HCT116 (cell line): ENCODE measurements at regions not wholly inside any gene's neighbourhood (a gene's known extent, or its start where the extent isn't known, plus 50 kb on each side); places are given as distances from the start of the nearest gene placed in this dataset.

Experiments used
- ATAC-seq: fragments of 200-7000 bp; cut with Tn5 transposase; 2 replicates; pipeline ENCODE4 v1.9.1; 2020; ENCODE audit warnings: mild to moderate bottlenecking, moderate library complexity
- BruUV-seq: library from RNA; stranded (reverse); fragments of 400-500 nt; replicated peaks from 2 replicates; lab custom pipeline; 2021; lab: Mats Ljungman, UMichigan
- CTCF ChIA-PET: fragments of 300-600 bp; sonication (Branson Sonifier 250); formaldehyde crosslinking; loops from one replicate; lab custom pipeline; 2021; ENCODE audit warnings: antibody characterized with exemption; lab: Charles Lee
- POLR2A ChIA-PET: fragments of 300-600, 350-600 bp; sonication (Branson Sonifier 250); formaldehyde crosslinking; loops from one replicate; lab custom pipeline; 2021; ENCODE audit warnings: antibody characterized with exemption; lab: Charles Lee
- RAD21 ChIA-PET, 2 experiments: fragments of 300-600 bp; sonication (Branson Sonifier 250); formaldehyde crosslinking; loops; one replicate each; lab custom pipeline; 2023; ENCODE audit warnings: low total read pairs in 2 of 2; ENCODE audit not compliant: uncharacterized antibody in 2 of 2, unreplicated experiment in 2 of 2, low non-redundant PET in 1 of 2; lab: Charles Lee
- DNase-seq: peaks from one replicate; pipeline ENCODE4 v3.0.0-alpha.2; 2010; ENCODE audit warnings: low read depth, low spot score
- H2AFZ ChIP-seq: fragments of 200-600 bp; shearing (Covaris generic), sonication (generic); 2 replicates; pipeline ENCODE4 v1.6.1; 2017; ENCODE audit warnings: low read depth, mixed run types, mixed read lengths, antibody characterized with exemption, low read length; ENCODE audit not compliant: poor library complexity, severe bottlenecking
- H3K27ac ChIP-seq: 2 replicates; pipeline ENCODE4 v1.5.1; 2012; ENCODE audit warnings: low read depth, low read length
- H3K27me3 ChIP-seq: fragments of 200-600 bp; sonication (generic); 2 replicates; pipeline ENCODE4 v1.6.1; 2016; ENCODE audit warnings: mixed run types, low read length, mixed read lengths; ENCODE audit not compliant: insufficient read depth
- H3K36me3 ChIP-seq, 2 experiments: fragments of 200-500 bp in 1 of 2; fragments of 200-600 bp in 1 of 2; sonication (Bioruptor generic) in 1 of 2; sonication (generic) in 1 of 2; 2 replicates each; pipeline versions ENCODE4 v1.5.1 to v1.6.1; 2014 to 2016; ENCODE audit warnings: low read length in 2 of 2, inconsistent platforms in 1 of 2, mixed read lengths in 1 of 2, mixed run types in 1 of 2; ENCODE audit not compliant: insufficient read depth in 2 of 2, control insufficient read depth in 1 of 2
- H3K4me1 ChIP-seq, 2 experiments: fragments of 200-600 bp in 1 of 2; sonication (generic) in 1 of 2; 2 replicates each; pipeline versions ENCODE4 v1.5.1 to v1.6.1; 2012 to 2017; ENCODE audit warnings: low read length in 2 of 2, inconsistent platforms in 1 of 2, mild to moderate bottlenecking in 1 of 2, mixed read lengths in 1 of 2, mixed run types in 1 of 2, moderate library complexity in 1 of 2; ENCODE audit not compliant: insufficient read depth in 2 of 2, control insufficient read depth in 1 of 2
- H3K4me2 ChIP-seq: fragments of 200-600 bp; sonication (generic); 2 replicates; pipeline ENCODE4 v1.6.1; 2017; ENCODE audit warnings: mixed run types, low read length, mixed read lengths
- H3K4me3 ChIP-seq, 2 experiments: fragments of 200-600 bp in 1 of 2; sonication (generic) in 1 of 2; replicated peaks in 1 of 2; 2 replicates each; pipeline ENCODE4 v1.5.1; 2011 to 2016; ENCODE audit warnings: low read length in 2 of 2, control low read depth in 1 of 2, low read depth in 1 of 2, mild to moderate bottlenecking in 1 of 2, mixed read lengths in 1 of 2, mixed run types in 1 of 2
- H3K79me2 ChIP-seq: fragments of 200-600 bp; sonication (generic); 2 replicates; pipeline ENCODE4 v1.6.1; 2017; ENCODE audit warnings: mild to moderate bottlenecking, mixed run types, low read length, moderate library complexity, mixed read lengths; ENCODE audit not compliant: insufficient read depth
- H3K9ac ChIP-seq: fragments of 200-600 bp; sonication (generic); 2 replicates; pipeline ENCODE4 v1.6.1; 2016; ENCODE audit warnings: low read length, mixed read lengths
- H3K9me2 ChIP-seq: fragments of 200-600 bp; sonication (generic), shearing (Covaris generic); 2 replicates; pipeline ENCODE4 v1.6.1; 2017; ENCODE audit warnings: mixed run types, mild to moderate bottlenecking, moderate library complexity; ENCODE audit not compliant: insufficient read depth
- H3K9me3 ChIP-seq, 2 experiments: fragments of 200-500 bp in 1 of 2; fragments of 200-600 bp in 1 of 2; sonication (Bioruptor generic) in 1 of 2; sonication (generic) in 1 of 2; 2 replicates each; pipeline ENCODE4 v1.6.1; 2014 to 2017; ENCODE audit warnings: low read length in 2 of 2, mixed read lengths in 2 of 2, inconsistent platforms in 1 of 2, low read depth in 1 of 2, mild to moderate bottlenecking in 1 of 2, mixed run types in 1 of 2, moderate library complexity in 1 of 2; ENCODE audit not compliant: control insufficient read depth in 1 of 2, insufficient read depth in 1 of 2
- H4K20me1 ChIP-seq: fragments of 200-600 bp; sonication (generic), shearing (Covaris generic); 2 replicates; pipeline ENCODE4 v1.6.1; 2017; ENCODE audit warnings: mixed run types, mild to moderate bottlenecking, moderate library complexity; ENCODE audit not compliant: insufficient read depth
- EGR1 ChIP-seq: IDR thresholded peaks from 2 replicates; pipeline ENCODE4 v1.6.1; 2012; ENCODE audit warnings: low read depth
- EZH2phosphoT487 ChIP-seq: fragments of 200-600 bp; IDR thresholded peaks from 2 replicates; pipeline ENCODE4 v1.6.1; 2018; ENCODE audit warnings: antibody characterized with exemption, borderline replicate concordance
- FOSL1 ChIP-seq: IDR thresholded peaks from 2 replicates; pipeline ENCODE4 v1.6.1; 2012; ENCODE audit warnings: low read depth
- POLR2A ChIP-seq: IDR thresholded peaks from 2 replicates; pipeline ENCODE4 v1.7.0; 2011; ENCODE audit warnings: borderline replicate concordance; ENCODE audit not compliant: insufficient read depth, insufficient read length; ENCODE audit errors: extremely low read depth
- POLR2AphosphoS5 ChIP-seq: IDR thresholded peaks from 2 replicates; pipeline ENCODE4 v1.6.1; 2011; ENCODE audit warnings: mild to moderate bottlenecking, low read depth, low read length, moderate library complexity
- SP1 ChIP-seq: IDR thresholded peaks from 2 replicates; pipeline ENCODE4 v1.6.1; 2012; ENCODE audit warnings: low read depth
- TCF7L2 ChIP-seq: IDR thresholded peaks from 2 replicates; pipeline ENCODE4 v1.7.0; 2011; ENCODE audit warnings: borderline replicate concordance, inconsistent platforms; ENCODE audit not compliant: insufficient read depth, insufficient read length; ENCODE audit errors: extremely low read depth
- ZNF274 ChIP-seq: fragments of 200-500 bp; sonication (Bioruptor generic); IDR thresholded peaks from 2 replicates; pipeline ENCODE4 v1.6.1; 2014; ENCODE audit warnings: mild to moderate bottlenecking, low read depth, low read length, inconsistent platforms
- intact Hi-C: fragments of 100-400 bp; cut with micrococcal nuclease; formaldehyde crosslinking; loops from 2 replicates; pipeline ENCODE4 v1.10.0; 2022
- TF ChIP-seq, protein P1 (sequence below): IDR thresholded peaks from 2 replicates; pipeline ENCODE4 v1.6.1; 2012; ENCODE audit warnings: low read depth
- TF ChIP-seq, protein P2 (sequence below): IDR thresholded peaks from 2 replicates; pipeline ENCODE4 v1.6.1; 2012

DNA sequence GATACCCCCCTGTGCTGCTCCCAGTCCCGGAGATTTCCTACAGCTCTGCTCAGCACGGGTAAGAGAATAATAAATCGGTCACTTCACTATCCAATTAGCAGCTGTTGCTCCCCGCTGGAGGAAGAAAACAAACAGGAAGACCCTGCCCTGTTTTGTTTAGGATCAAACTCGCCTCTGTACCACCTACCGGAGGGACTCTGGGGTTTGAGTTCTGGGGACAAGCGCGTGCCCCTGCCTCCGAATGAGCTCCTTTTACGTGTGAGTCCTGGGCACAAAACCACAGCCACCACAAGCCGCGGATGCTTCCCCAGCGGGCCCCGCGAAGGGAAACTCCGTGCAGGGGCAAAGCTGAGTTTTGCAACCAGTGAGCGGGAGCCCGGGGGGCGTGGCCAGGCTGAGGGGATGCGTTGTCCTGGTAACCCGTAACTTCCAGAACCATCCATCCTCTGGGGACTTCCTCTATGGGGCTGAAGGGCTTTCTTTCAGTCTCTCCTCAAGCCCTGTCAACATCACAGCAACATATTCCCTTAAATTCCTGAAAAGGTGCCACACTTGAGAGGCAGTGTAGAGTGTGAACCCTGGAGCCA is 315.7 kb upstream of the PROK2 start:
- ChIA-PET RAD21 (no interaction called here), POLR2A (no interaction called here), CTCF (interaction anchor here (0.8 kb wide), 1 partner anchor 9 kb away, joined by 3 read pairs; no protein-coding TSS in a partner anchor)
- intact Hi-C loops, result no loop called here
- TF ChIP-seq ZNF274 (no peak), EZH2phosphoT487 (no peak), FOSL1 (no peak), EGR1 (no peak), POLR2A (no peak), SP1 (no peak), TCF7L2 (no peak), POLR2AphosphoS5 (no peak)
- TF ChIP-seq, protein P1, sequence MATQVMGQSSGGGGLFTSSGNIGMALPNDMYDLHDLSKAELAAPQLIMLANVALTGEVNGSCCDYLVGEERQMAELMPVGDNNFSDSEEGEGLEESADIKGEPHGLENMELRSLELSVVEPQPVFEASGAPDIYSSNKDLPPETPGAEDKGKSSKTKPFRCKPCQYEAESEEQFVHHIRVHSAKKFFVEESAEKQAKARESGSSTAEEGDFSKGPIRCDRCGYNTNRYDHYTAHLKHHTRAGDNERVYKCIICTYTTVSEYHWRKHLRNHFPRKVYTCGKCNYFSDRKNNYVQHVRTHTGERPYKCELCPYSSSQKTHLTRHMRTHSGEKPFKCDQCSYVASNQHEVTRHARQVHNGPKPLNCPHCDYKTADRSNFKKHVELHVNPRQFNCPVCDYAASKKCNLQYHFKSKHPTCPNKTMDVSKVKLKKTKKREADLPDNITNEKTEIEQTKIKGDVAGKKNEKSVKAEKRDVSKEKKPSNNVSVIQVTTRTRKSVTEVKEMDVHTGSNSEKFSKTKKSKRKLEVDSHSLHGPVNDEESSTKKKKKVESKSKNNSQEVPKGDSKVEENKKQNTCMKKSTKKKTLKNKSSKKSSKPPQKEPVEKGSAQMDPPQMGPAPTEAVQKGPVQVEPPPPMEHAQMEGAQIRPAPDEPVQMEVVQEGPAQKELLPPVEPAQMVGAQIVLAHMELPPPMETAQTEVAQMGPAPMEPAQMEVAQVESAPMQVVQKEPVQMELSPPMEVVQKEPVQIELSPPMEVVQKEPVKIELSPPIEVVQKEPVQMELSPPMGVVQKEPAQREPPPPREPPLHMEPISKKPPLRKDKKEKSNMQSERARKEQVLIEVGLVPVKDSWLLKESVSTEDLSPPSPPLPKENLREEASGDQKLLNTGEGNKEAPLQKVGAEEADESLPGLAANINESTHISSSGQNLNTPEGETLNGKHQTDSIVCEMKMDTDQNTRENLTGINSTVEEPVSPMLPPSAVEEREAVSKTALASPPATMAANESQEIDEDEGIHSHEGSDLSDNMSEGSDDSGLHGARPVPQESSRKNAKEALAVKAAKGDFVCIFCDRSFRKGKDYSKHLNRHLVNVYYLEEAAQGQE, result no peak
- TF ChIP-seq, protein P2, sequence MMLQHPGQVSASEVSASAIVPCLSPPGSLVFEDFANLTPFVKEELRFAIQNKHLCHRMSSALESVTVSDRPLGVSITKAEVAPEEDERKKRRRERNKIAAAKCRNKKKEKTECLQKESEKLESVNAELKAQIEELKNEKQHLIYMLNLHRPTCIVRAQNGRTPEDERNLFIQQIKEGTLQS, result no peak
- no peaks in the 10 kb centered on the region for H3K36me3 ChIP-seq
- no peaks in the 10 kb centered on the region for H3K79me2 ChIP-seq
- H3K27me3 ChIP-seq, result peaks cover 26% of the 10 kb centered on the region
- no peak overlapping the region for H3K27ac ChIP-seq
- no peaks in the 10 kb centered on the region for H3K4me1 ChIP-seq
- no peak for ATAC-seq
- no TSS peak for BruUV-seq
- H3K4me3 ChIP-seq, result no peak overlapping the region
- DNase-seq, result no peak
- no peak overlapping the region for H2AFZ ChIP-seq
- no peaks in the 10 kb centered on the region for H3K9me2 ChIP-seq
- H3K9ac ChIP-seq, result no peak overlapping the region
- H4K20me1 ChIP-seq, result no peaks in the 10 kb centered on the region
- H3K9me3 ChIP-seq, result no peaks in the 10 kb centered on the region
- no peak overlapping the region for H3K4me2 ChIP-seq
